HepG2 (cell line): ENCODE measurements at regions not wholly inside any gene's neighbourhood (a gene's known extent, or its start where the extent isn't known, plus 50 kb on each side); places are given as distances from the start of the nearest gene placed in this dataset.

Source experiments
- AHR ChIP-seq: IDR thresholded peaks from 2 replicates; pipeline ENCODE4 v1.6.1; 2018; ENCODE audit warnings: missing genetic modification reagents, missing compliant biosample characterization
- HBP1 ChIP-seq: IDR thresholded peaks from 2 replicates; pipeline ENCODE4 v1.6.1; 2016; ENCODE audit warnings: low read depth, control low read depth
- HMG20A ChIP-seq: IDR thresholded peaks from 2 replicates; pipeline ENCODE4 v1.6.1; 2016; ENCODE audit warnings: borderline replicate concordance
- ISL2 ChIP-seq: sonication (generic); formaldehyde crosslinking; IDR thresholded peaks from 2 replicates; pipeline ENCODE4 v1.5.0; 2020; ENCODE audit warnings: missing genetic modification reagents
- MAF1 ChIP-seq: sonication (generic); formaldehyde crosslinking; IDR thresholded peaks from 2 replicates; pipeline ENCODE4 v1.5.0; 2020; ENCODE audit warnings: missing genetic modification reagents, borderline replicate concordance
- MED13 ChIP-seq: sonication (generic); formaldehyde crosslinking; IDR thresholded peaks from 2 replicates; pipeline ENCODE4 v1.5.0; 2020; ENCODE audit warnings: missing genetic modification reagents
- MIER3 ChIP-seq: IDR thresholded peaks from 2 replicates; pipeline ENCODE4 v1.6.1; 2016; ENCODE audit warnings: missing compliant biosample characterization, borderline replicate concordance
- MXD4 ChIP-seq: IDR thresholded peaks from 2 replicates; pipeline ENCODE4 v1.6.1; 2016; ENCODE audit warnings: mild to moderate bottlenecking, missing biosample characterization, missing genetic modification reagents
- POLR2G ChIP-seq: fragments of 200-400 bp; formaldehyde crosslinking; IDR thresholded peaks from 2 replicates; pipeline ENCODE4 v1.6.1; 2018; ENCODE audit warnings: mild to moderate bottlenecking, low read depth, low read length, moderate library complexity
- PRMT3 ChIP-seq: sonication (generic); formaldehyde crosslinking; IDR thresholded peaks from 2 replicates; pipeline ENCODE4 v1.8.1; 2022; ENCODE audit warnings: low read depth, mild to moderate bottlenecking, moderate library complexity, missing genetic modification reagents, borderline replicate concordance
- RFX1 ChIP-seq: fragments of 450-650 bp; IDR thresholded peaks from 2 replicates; pipeline ENCODE4 v1.6.1; 2017
- SOX5 ChIP-seq: IDR thresholded peaks from 2 replicates; pipeline ENCODE4 v1.6.1; 2016; ENCODE audit warnings: borderline replicate concordance
- TEAD3 ChIP-seq: optimal IDR thresholded peaks from 2 replicates; pipeline ENCODE3; 2016; ENCODE audit warnings: borderline replicate concordance
- XBP1 ChIP-seq: sonication (generic); formaldehyde crosslinking; IDR thresholded peaks from 2 replicates; pipeline ENCODE4 v1.5.0; 2020; ENCODE audit warnings: missing genetic modification reagents
- ZFY ChIP-seq: sonication (generic); formaldehyde crosslinking; IDR thresholded peaks from 2 replicates; pipeline ENCODE4 v1.4.0; 2020; ENCODE audit warnings: missing genetic modification reagents
- ZNF296 ChIP-seq: sonication (generic); formaldehyde crosslinking; conservative IDR thresholded peaks from 2 replicates; pipeline ENCODE4 v1.5.0; 2020; ENCODE audit warnings: mild to moderate bottlenecking, missing genetic modification reagents
- ZNF557 ChIP-seq: sonication (generic); formaldehyde crosslinking; IDR thresholded peaks from 2 replicates; pipeline ENCODE4 v1.4.0; 2020; ENCODE audit warnings: missing genetic modification reagents
- ZNF644 ChIP-seq: IDR thresholded peaks from 2 replicates; pipeline ENCODE4 v1.6.1; 2016; ENCODE audit warnings: low read depth
- ZNF879 ChIP-seq: sonication (generic); formaldehyde crosslinking; IDR thresholded peaks from 2 replicates; pipeline ENCODE4 v1.8.1; 2023; ENCODE audit warnings: missing genetic modification reagents
- TF ChIP-seq, protein P1 (sequence below): IDR thresholded peaks from 2 replicates; pipeline ENCODE4 v1.6.1; 2018; ENCODE audit warnings: missing genetic modification reagents
- TF ChIP-seq, protein P2 (sequence below): sonication (generic); formaldehyde crosslinking; IDR thresholded peaks from 2 replicates; pipeline ENCODE4 v1.4.0; 2020; ENCODE audit warnings: mild to moderate bottlenecking, missing genetic modification reagents
- TF ChIP-seq, protein P3 (sequence below): sonication (generic); formaldehyde crosslinking; IDR thresholded peaks from 2 replicates; pipeline ENCODE4 v1.4.0; 2020; ENCODE audit warnings: missing genetic modification reagents

DNA sequence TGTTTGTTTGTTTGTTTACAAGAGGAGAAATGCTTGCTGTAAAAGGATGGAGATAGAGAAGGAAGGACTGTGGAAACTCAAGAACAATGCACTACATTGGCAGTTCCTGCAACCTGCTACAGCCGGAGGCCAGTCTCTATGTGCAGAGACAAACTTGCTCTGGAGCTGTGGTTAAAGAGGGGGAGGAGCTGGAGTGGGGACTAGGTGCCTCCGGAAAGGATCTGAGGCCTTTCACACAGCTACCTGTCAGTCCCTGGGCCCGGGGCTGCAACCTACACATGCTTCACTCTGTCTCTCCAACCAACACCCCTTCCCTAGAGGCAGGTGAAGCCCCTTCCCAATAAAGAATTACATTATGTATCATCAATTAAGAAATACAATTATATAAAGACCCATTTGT lies 1234.0 kb upstream of the ZEB2 start (continued):
- TF ChIP-seq ZNF557 (CRISPR knock-in tag) (0 out of 2 replicates have a peak, but pooled peaks have one; percentile 36), POLR2G (peak; percentile 61), ZNF296 (CRISPR knock-in tag) (no peak), RFX1 (no peak), MXD4 (CRISPR knock-in tag) (0 out of 2 replicates have a peak, but pooled peaks have one; percentile 25), HBP1 (CRISPR knock-in tag) (0 out of 2 replicates have a peak, but pooled peaks have one; percentile 41), XBP1 (CRISPR knock-in tag) (no peak), ZNF644 (CRISPR knock-in tag) (peak; percentile 62; the same call in 1 of the 2 replicates), SOX5 (peak; percentile 62), ZFY (CRISPR knock-in tag) (peak; percentile 64), MIER3 (CRISPR knock-in tag) (0 out of 2 replicates have a peak, but pooled peaks have one; percentile 36), PRMT3 (CRISPR knock-in tag) (no peak), AHR (no peak; the same call in 1 of the 2 replicates), MED13 (CRISPR knock-in tag) (no peak), TEAD3 (peak; percentile 55), ZNF879 (no peak), HMG20A (CRISPR knock-in tag) (peak; percentile 58), MAF1 (no peak), ISL2 (peak; percentile 67)
- TF ChIP-seq, protein P1, sequence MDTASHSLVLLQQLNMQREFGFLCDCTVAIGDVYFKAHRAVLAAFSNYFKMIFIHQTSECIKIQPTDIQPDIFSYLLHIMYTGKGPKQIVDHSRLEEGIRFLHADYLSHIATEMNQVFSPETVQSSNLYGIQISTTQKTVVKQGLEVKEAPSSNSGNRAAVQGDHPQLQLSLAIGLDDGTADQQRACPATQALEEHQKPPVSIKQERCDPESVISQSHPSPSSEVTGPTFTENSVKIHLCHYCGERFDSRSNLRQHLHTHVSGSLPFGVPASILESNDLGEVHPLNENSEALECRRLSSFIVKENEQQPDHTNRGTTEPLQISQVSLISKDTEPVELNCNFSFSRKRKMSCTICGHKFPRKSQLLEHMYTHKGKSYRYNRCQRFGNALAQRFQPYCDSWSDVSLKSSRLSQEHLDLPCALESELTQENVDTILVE (CRISPR knock-in tag) = 0 out of 2 replicates have a peak, but pooled peaks have one; percentile 44
- TF ChIP-seq, protein P2, sequence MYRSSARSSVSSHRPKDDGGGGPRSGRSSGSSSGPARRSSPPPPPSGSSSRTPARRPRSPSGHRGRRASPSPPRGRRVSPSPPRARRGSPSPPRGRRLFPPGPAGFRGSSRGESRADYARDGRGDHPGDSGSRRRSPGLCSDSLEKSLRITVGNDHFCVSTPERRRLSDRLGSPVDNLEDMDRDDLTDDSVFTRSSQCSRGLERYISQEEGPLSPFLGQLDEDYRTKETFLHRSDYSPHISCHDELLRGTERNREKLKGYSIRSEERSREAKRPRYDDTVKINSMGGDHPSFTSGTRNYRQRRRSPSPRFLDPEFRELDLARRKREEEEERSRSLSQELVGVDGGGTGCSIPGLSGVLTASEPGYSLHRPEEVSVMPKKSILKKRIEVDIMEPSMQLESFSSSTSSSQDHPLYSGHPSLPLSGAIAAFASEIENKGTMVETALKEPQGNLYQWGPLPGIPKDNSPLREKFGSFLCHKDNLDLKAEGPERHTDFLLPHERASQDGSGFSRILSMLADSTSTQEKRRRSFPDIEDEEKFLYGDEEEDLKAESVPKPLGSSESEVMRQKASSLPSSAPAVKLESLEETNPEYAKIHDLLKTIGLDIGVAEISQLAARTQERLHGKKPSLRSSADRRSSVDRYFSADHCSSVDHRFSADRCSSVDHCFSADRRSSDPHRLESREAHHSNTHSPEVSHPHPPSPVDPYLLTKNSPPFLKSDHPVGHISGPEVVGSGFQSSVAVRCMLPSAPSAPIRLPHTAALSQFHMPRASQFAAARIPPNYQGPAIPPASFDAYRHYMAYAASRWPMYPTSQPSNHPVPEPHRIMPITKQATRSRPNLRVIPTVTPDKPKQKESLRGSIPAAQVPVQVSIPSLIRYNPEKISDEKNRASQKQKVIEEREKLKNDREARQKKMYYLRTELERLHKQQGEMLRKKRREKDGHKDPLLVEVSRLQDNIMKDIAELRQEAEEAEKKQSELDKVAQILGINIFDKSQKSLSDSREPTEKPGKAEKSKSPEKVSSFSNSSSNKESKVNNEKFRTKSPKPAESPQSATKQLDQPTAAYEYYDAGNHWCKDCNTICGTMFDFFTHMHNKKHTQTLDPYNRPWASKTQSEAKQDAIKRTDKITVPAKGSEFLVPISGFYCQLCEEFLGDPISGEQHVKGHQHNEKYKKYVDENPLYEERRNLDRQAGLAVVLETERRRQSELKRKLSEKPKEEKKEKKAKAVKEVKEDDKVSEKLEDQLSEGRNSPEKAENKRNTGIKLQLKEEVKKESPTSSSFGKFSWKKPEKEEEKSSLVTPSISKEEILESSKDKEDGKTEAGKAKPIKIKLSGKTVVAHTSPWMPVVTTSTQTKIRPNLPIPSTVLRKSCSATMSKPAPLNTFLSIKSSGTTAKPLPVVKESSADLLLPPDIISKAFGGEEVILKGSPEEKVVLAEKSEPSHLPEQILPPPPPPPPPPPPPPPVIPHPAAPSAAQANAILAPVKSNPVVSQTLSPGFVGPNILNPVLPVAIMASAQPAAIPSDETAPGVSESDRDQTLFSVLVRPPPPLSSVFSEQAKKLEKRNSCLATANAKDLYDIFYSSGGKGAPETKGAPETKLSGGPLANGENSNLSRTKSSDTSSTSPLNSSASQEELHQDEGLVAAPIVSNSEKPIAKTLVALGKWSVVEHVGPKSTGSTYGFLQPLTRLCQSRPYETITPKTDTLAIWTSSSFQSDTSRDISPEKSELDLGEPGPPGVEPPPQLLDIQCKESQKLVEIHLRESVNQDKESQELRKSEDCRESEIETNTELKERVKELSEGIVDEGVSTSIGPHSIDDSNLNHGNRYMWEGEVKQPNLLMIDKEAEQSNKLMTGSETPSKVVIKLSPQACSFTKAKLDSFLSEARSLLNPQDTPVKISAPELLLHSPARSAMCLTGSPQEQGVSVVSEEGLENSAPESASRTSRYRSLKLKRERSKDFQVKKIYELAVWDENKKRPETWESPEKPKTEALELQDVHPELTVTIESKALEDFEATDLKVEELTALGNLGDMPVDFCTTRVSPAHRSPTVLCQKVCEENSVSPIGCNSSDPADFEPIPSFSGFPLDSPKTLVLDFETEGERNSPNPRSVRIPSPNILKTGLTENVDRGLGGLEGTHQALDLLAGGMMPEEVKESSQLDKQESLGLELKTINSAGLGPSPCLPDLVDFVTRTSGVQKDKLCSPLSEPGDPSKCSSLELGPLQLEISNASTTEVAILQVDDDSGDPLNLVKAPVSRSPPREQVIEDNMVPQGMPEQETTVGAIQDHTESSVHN = no peak
- TF ChIP-seq, protein P3, sequence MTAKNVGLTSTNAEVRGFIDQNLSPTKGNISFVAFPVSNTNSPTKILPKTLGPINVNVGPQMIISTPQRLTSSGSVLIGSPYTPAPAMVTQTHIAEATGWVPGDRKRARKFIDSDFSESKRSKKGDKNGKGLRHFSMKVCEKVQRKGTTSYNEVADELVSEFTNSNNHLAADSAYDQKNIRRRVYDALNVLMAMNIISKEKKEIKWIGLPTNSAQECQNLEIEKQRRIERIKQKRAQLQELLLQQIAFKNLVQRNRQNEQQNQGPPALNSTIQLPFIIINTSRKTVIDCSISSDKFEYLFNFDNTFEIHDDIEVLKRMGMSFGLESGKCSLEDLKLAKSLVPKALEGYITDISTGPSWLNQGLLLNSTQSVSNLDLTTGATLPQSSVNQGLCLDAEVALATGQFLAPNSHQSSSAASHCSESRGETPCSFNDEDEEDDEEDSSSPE (CRISPR knock-in tag) = no peak
